ENCODE measurements at regions not wholly inside any gene's neighbourhood (a gene's known extent, or its start where the extent isn't known, plus 50 kb on each side); places are given as distances from the start of the nearest gene placed in this dataset.

- Histone ChIP-seq H3K36me3 (no peaks in the 10 kb centered on the region), H3K27me3 (no peaks in the 10 kb centered on the region), H3K27ac (no peak overlapping the region), H3K4me1 (no peaks in the 10 kb centered on the region), H3K9me3 (no peaks in the 10 kb centered on the region), H3K4me3 (no peak overlapping the region)
- TF ChIP-seq EP300 (IDR thresholded peaks at IDR 0.05) (no peak), POLR2AphosphoS5 (IDR thresholded peaks at IDR 0.05) (no peak), CTCF (IDR thresholded peaks at IDR 0.05) (no peak), POLR2A (IDR thresholded peaks at IDR 0.05) (no peak)
- ATAC-seq (ENCODE audit: low FRiP score in 2 of 2) (no peak), DNase-seq (no peak)
- WGBS, 2 donors = 38 to 52% methylated on average over 4 of the region's 4 CpGs
These were observed 152.3 kb upstream of the STAC start for GRCh38 chr3:36227980-36228379.

- no peak for DNase-seq
- no peak overlapping the region for H3K27ac ChIP-seq
- TF ChIP-seq POLR2A (IDR thresholded peaks at IDR 0.05) = no peak
- no peak for TF ChIP-seq EP300 (IDR thresholded peaks at IDR 0.05)
- no peak for TF ChIP-seq CTCF (IDR thresholded peaks at IDR 0.05)
- TF ChIP-seq POLR2AphosphoS5 (IDR thresholded peaks at IDR 0.05) = no peak
- H3K4me1 ChIP-seq = no peaks in the 10 kb centered on the region
- H3K27me3 ChIP-seq = no peaks in the 10 kb centered on the region
- H3K4me3 ChIP-seq = no peak overlapping the region
- no peak for ATAC-seq (ENCODE audit: low FRiP score in 2 of 2)
- H3K36me3 ChIP-seq = no peaks in the 10 kb centered on the region
- 93 to 96% methylated on average over 1 of the region's 1 CpG for WGBS, 2 donors
- H3K9me3 ChIP-seq = no peaks in the 10 kb centered on the region
These were observed 150.8 kb upstream of the STAC start for GRCh38 chr3:36229496-36229895.

GRCh38 chr3:36232797-36233489 lies 147.4 kb upstream of the STAC start:
- H3K27me3 ChIP-seq = no peaks in the 10 kb centered on the region
- TF ChIP-seq EP300 (IDR thresholded peaks at IDR 0.05) (no peak), POLR2AphosphoS5 (IDR thresholded peaks at IDR 0.05) (no peak), POLR2A (IDR thresholded peaks at IDR 0.05) (no peak), CTCF (IDR thresholded peaks at IDR 0.05) (no peak)
- H3K27ac ChIP-seq = no peak overlapping the region
- no peak for ATAC-seq (ENCODE audit: low FRiP score in 2 of 2)
- H3K4me1 ChIP-seq = no peaks in the 10 kb centered on the region
- no peak overlapping the region for H3K4me3 ChIP-seq
- no peak for DNase-seq
- H3K9me3 ChIP-seq = peaks cover 0 to 3% (median 0%) of the 10 kb centered on the region in 4 donors
- no peaks in the 10 kb centered on the region for H3K36me3 ChIP-seq

- Histone ChIP-seq H3K27me3 (no peaks in the 10 kb centered on the region), H3K27ac (no peak overlapping the region), H3K4me3 (no peak overlapping the region), H3K9me3 (no peaks in the 10 kb centered on the region), H3K4me1 (no peaks in the 10 kb centered on the region), H3K36me3 (no peaks in the 10 kb centered on the region)
- ATAC-seq (ENCODE audit: low FRiP score in 2 of 2) (no peak), DNase-seq (no peak)
- 89 to 90% methylated on average over 1 of the region's 1 CpG for WGBS, 2 donors
- TF ChIP-seq CTCF (IDR thresholded peaks at IDR 0.05) = no peak
- TF ChIP-seq POLR2A (IDR thresholded peaks at IDR 0.05) = no peak
- no peak for TF ChIP-seq POLR2AphosphoS5 (IDR thresholded peaks at IDR 0.05)
These were observed 135.6 kb upstream of the STAC start for GRCh38 chr3:36244728-36245127.

GRCh38 chr3:36248374-36248773 lies 131.9 kb upstream of the STAC start:
- no peak for TF ChIP-seq POLR2A (IDR thresholded peaks at IDR 0.05)
- TF ChIP-seq EP300 (IDR thresholded peaks at IDR 0.05) = no peak
- no peak for TF ChIP-seq CTCF (IDR thresholded peaks at IDR 0.05)
- no peak for TF ChIP-seq POLR2AphosphoS5 (IDR thresholded peaks at IDR 0.05)
- Histone ChIP-seq H3K27me3 (no peaks in the 10 kb centered on the region), H3K27ac (no peak overlapping the region), H3K4me3 (no peak overlapping the region), H3K36me3 (no peaks in the 10 kb centered on the region), H3K4me1 (no peaks in the 10 kb centered on the region), H3K9me3 (peaks cover 0 to 3% (median 0%) of the 10 kb centered on the region in 4 donors)
- no peak for ATAC-seq (ENCODE audit: low FRiP score in 2 of 2)
- DNase-seq = no peak
- WGBS, 2 donors = 87 to 94% methylated on average over 3 of the region's 3 CpGs

Measured in upper lobe of left lung (tissue), 6 donors.